HCT116 (cell line): ENCODE measurements at regions not wholly inside any gene's neighbourhood (a gene's known extent, or its start where the extent isn't known, plus 50 kb on each side); places are given as distances from the start of the nearest gene placed in this dataset.

ENCODE experiments used
- ATAC-seq: fragments of 200-7000 bp; cut with Tn5 transposase; 2 replicates; pipeline ENCODE4 v1.9.1; 2020; ENCODE audit warnings: mild to moderate bottlenecking, moderate library complexity
- BruUV-seq: library from RNA; stranded (reverse); fragments of 400-500 nt; replicated peaks from 2 replicates; lab custom pipeline; 2021; lab: Mats Ljungman, UMichigan
- CTCF ChIA-PET: fragments of 300-600 bp; sonication (Branson Sonifier 250); formaldehyde crosslinking; loops from one replicate; lab custom pipeline; 2021; ENCODE audit warnings: antibody characterized with exemption; lab: Charles Lee
- POLR2A ChIA-PET: fragments of 300-600, 350-600 bp; sonication (Branson Sonifier 250); formaldehyde crosslinking; loops from one replicate; lab custom pipeline; 2021; ENCODE audit warnings: antibody characterized with exemption; lab: Charles Lee
- RAD21 ChIA-PET, 2 experiments: fragments of 300-600 bp; sonication (Branson Sonifier 250); formaldehyde crosslinking; loops; one replicate each; lab custom pipeline; 2023; ENCODE audit warnings: low total read pairs in 2 of 2; ENCODE audit not compliant: uncharacterized antibody in 2 of 2, unreplicated experiment in 2 of 2, low non-redundant PET in 1 of 2; lab: Charles Lee
- DNase-seq: peaks from one replicate; pipeline ENCODE4 v3.0.0-alpha.2; 2010; ENCODE audit warnings: low read depth, low spot score
- H2AFZ ChIP-seq: fragments of 200-600 bp; shearing (Covaris generic), sonication (generic); 2 replicates; pipeline ENCODE4 v1.6.1; 2017; ENCODE audit warnings: low read depth, mixed run types, mixed read lengths, antibody characterized with exemption, low read length; ENCODE audit not compliant: poor library complexity, severe bottlenecking
- H3K27ac ChIP-seq: 2 replicates; pipeline ENCODE4 v1.5.1; 2012; ENCODE audit warnings: low read depth, low read length
- H3K27me3 ChIP-seq: fragments of 200-600 bp; sonication (generic); 2 replicates; pipeline ENCODE4 v1.6.1; 2016; ENCODE audit warnings: mixed run types, low read length, mixed read lengths; ENCODE audit not compliant: insufficient read depth
- H3K36me3 ChIP-seq, 2 experiments: fragments of 200-500 bp in 1 of 2; fragments of 200-600 bp in 1 of 2; sonication (Bioruptor generic) in 1 of 2; sonication (generic) in 1 of 2; 2 replicates each; pipeline versions ENCODE4 v1.5.1 to v1.6.1; 2014 to 2016; ENCODE audit warnings: low read length in 2 of 2, inconsistent platforms in 1 of 2, mixed read lengths in 1 of 2, mixed run types in 1 of 2; ENCODE audit not compliant: insufficient read depth in 2 of 2, control insufficient read depth in 1 of 2
- H3K4me1 ChIP-seq, 2 experiments: fragments of 200-600 bp in 1 of 2; sonication (generic) in 1 of 2; 2 replicates each; pipeline versions ENCODE4 v1.5.1 to v1.6.1; 2012 to 2017; ENCODE audit warnings: low read length in 2 of 2, inconsistent platforms in 1 of 2, mild to moderate bottlenecking in 1 of 2, mixed read lengths in 1 of 2, mixed run types in 1 of 2, moderate library complexity in 1 of 2; ENCODE audit not compliant: insufficient read depth in 2 of 2, control insufficient read depth in 1 of 2
- H3K4me2 ChIP-seq: fragments of 200-600 bp; sonication (generic); 2 replicates; pipeline ENCODE4 v1.6.1; 2017; ENCODE audit warnings: mixed run types, low read length, mixed read lengths
- H3K4me3 ChIP-seq, 2 experiments: fragments of 200-600 bp in 1 of 2; sonication (generic) in 1 of 2; replicated peaks in 1 of 2; 2 replicates each; pipeline ENCODE4 v1.5.1; 2011 to 2016; ENCODE audit warnings: low read length in 2 of 2, control low read depth in 1 of 2, low read depth in 1 of 2, mild to moderate bottlenecking in 1 of 2, mixed read lengths in 1 of 2, mixed run types in 1 of 2
- H3K79me2 ChIP-seq: fragments of 200-600 bp; sonication (generic); 2 replicates; pipeline ENCODE4 v1.6.1; 2017; ENCODE audit warnings: mild to moderate bottlenecking, mixed run types, low read length, moderate library complexity, mixed read lengths; ENCODE audit not compliant: insufficient read depth
- H3K9ac ChIP-seq: fragments of 200-600 bp; sonication (generic); 2 replicates; pipeline ENCODE4 v1.6.1; 2016; ENCODE audit warnings: low read length, mixed read lengths
- H3K9me2 ChIP-seq: fragments of 200-600 bp; sonication (generic), shearing (Covaris generic); 2 replicates; pipeline ENCODE4 v1.6.1; 2017; ENCODE audit warnings: mixed run types, mild to moderate bottlenecking, moderate library complexity; ENCODE audit not compliant: insufficient read depth
- H3K9me3 ChIP-seq, 2 experiments: fragments of 200-500 bp in 1 of 2; fragments of 200-600 bp in 1 of 2; sonication (Bioruptor generic) in 1 of 2; sonication (generic) in 1 of 2; 2 replicates each; pipeline ENCODE4 v1.6.1; 2014 to 2017; ENCODE audit warnings: low read length in 2 of 2, mixed read lengths in 2 of 2, inconsistent platforms in 1 of 2, low read depth in 1 of 2, mild to moderate bottlenecking in 1 of 2, mixed run types in 1 of 2, moderate library complexity in 1 of 2; ENCODE audit not compliant: control insufficient read depth in 1 of 2, insufficient read depth in 1 of 2
- H4K20me1 ChIP-seq: fragments of 200-600 bp; sonication (generic), shearing (Covaris generic); 2 replicates; pipeline ENCODE4 v1.6.1; 2017; ENCODE audit warnings: mixed run types, mild to moderate bottlenecking, moderate library complexity; ENCODE audit not compliant: insufficient read depth
- CBX3 ChIP-seq: IDR thresholded peaks from 2 replicates; pipeline ENCODE4 v1.6.1; 2012; ENCODE audit warnings: low read depth
- CEBPB ChIP-seq: IDR thresholded peaks from 2 replicates; pipeline ENCODE4 v1.6.1; 2012; ENCODE audit warnings: low read depth
- EZH2phosphoT487 ChIP-seq: fragments of 200-600 bp; IDR thresholded peaks from 2 replicates; pipeline ENCODE4 v1.6.1; 2018; ENCODE audit warnings: antibody characterized with exemption, borderline replicate concordance
- FOSL1 ChIP-seq: IDR thresholded peaks from 2 replicates; pipeline ENCODE4 v1.6.1; 2012; ENCODE audit warnings: low read depth
- POLR2AphosphoS5 ChIP-seq: IDR thresholded peaks from 2 replicates; pipeline ENCODE4 v1.6.1; 2011; ENCODE audit warnings: mild to moderate bottlenecking, low read depth, low read length, moderate library complexity
- RAD21 ChIP-seq: IDR thresholded peaks from 2 replicates; pipeline ENCODE4 v1.6.1; 2012; ENCODE audit warnings: low read depth, mild to moderate bottlenecking
- SP1 ChIP-seq: IDR thresholded peaks from 2 replicates; pipeline ENCODE4 v1.6.1; 2012; ENCODE audit warnings: low read depth
- SRF ChIP-seq: IDR thresholded peaks from 2 replicates; pipeline ENCODE4 v1.6.1; 2012; ENCODE audit warnings: low read depth
- TCF7L2 ChIP-seq: IDR thresholded peaks from 2 replicates; pipeline ENCODE4 v1.7.0; 2011; ENCODE audit warnings: borderline replicate concordance, inconsistent platforms; ENCODE audit not compliant: insufficient read depth, insufficient read length; ENCODE audit errors: extremely low read depth
- ZFX ChIP-seq: fragments of 450-650 bp; IDR thresholded peaks from 2 replicates; pipeline ENCODE4 v1.6.1; 2017
- ZNF274 ChIP-seq: fragments of 200-500 bp; sonication (Bioruptor generic); IDR thresholded peaks from 2 replicates; pipeline ENCODE4 v1.6.1; 2014; ENCODE audit warnings: mild to moderate bottlenecking, low read depth, low read length, inconsistent platforms
- intact Hi-C: fragments of 100-400 bp; cut with micrococcal nuclease; formaldehyde crosslinking; loops from 2 replicates; pipeline ENCODE4 v1.10.0; 2022
- TF ChIP-seq, protein P1 (sequence below), 3 experiments: fragments of 200-600 bp in 1 of 3; sonication (generic) in 1 of 3; IDR thresholded peaks in 2 of 3; conservative IDR thresholded peaks in 1 of 3; 2 replicates each; pipeline ENCODE4 v1.5.1; 2012 to 2017; ENCODE audit warnings: low read depth in 2 of 3, low read length in 2 of 3, antibody characterized with exemption in 1 of 3, borderline replicate concordance in 1 of 3, control low read depth in 1 of 3, mild to moderate bottlenecking in 1 of 3, mixed read lengths in 1 of 3, mixed run types in 1 of 3, moderate library complexity in 1 of 3; ENCODE audit not compliant: insufficient read depth in 1 of 3
- TF ChIP-seq, protein P2 (sequence below): IDR thresholded peaks from 2 replicates; pipeline ENCODE4 v1.6.1; 2011; ENCODE audit warnings: mild to moderate bottlenecking, low read length, moderate library complexity; ENCODE audit not compliant: insufficient replicate concordance; ENCODE audit errors: extremely low read depth
- TF ChIP-seq, protein P3 (sequence below): IDR thresholded peaks from 2 replicates; pipeline ENCODE4 v1.6.1; 2012
- TF ChIP-seq, protein P4 (sequence below): IDR thresholded peaks from 2 replicates; pipeline ENCODE4 v1.6.1; 2012
- TF ChIP-seq, protein P5 (sequence below): IDR thresholded peaks from 2 replicates; pipeline ENCODE4 v1.6.1; 2012; ENCODE audit warnings: low read depth

DNA sequence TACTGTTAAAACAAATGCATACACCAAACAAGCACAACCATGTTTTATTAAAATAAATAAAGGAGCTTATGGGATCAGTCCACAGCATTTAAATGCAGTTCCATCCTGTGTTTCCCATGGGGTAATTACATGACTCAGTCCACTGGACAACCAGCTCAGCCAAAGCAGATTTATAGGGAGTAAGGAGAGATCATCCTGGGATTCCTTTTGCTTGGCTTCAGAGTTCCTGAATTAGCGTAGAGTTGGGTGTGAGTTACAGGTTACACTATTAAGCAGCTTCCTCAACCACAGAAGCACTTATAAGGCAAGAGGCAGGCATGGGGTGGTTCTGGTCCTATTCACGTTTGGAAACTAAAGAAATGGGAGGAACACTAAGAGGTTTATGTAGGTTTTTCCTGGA, 381.1 kb upstream of the ACTBL2 start (continued):
- TF ChIP-seq TCF7L2 (no peak), FOSL1 (no peak), RAD21 (no peak)
- TF ChIP-seq, protein P1, sequence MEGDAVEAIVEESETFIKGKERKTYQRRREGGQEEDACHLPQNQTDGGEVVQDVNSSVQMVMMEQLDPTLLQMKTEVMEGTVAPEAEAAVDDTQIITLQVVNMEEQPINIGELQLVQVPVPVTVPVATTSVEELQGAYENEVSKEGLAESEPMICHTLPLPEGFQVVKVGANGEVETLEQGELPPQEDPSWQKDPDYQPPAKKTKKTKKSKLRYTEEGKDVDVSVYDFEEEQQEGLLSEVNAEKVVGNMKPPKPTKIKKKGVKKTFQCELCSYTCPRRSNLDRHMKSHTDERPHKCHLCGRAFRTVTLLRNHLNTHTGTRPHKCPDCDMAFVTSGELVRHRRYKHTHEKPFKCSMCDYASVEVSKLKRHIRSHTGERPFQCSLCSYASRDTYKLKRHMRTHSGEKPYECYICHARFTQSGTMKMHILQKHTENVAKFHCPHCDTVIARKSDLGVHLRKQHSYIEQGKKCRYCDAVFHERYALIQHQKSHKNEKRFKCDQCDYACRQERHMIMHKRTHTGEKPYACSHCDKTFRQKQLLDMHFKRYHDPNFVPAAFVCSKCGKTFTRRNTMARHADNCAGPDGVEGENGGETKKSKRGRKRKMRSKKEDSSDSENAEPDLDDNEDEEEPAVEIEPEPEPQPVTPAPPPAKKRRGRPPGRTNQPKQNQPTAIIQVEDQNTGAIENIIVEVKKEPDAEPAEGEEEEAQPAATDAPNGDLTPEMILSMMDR (IDR thresholded peaks at IDR 0.05 in 2 of 3, conservative IDR thresholded peaks at IDR 0.05 in 1 of 3; ENCODE audit: borderline replicate concordance in 1 of 3, insufficient read depth in 1 of 3, low read depth in 2 of 3, low read length in 2 of 3) = no peak

DNA sequence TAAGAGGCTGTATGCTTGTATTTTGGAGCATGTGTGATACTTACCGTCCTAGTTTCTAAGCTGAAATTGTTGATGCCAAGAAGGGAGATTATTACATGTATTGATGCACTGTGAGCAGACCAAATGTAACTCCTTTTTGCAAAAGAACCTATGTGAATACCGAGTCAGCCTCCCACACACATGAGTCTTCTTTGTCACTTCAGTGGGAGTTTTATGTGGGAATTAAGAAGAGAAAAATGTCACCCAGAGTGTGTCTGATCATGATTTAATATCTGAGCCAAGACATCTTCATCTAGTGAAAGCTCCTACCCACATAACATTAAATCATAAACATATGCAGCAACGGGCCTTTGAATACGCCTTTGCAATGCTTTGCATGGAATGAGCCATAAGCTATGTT, 380.3 kb upstream of the ACTBL2 start:
- Histone ChIP-seq H2AFZ (no peak overlapping the region), H3K4me1 (peaks cover 4 to 9% of the 10 kb centered on the region in 2 experiments; a peak in 3 of 4 replicates), H3K9me3 (no peaks in the 10 kb centered on the region), H3K9me2 (no peaks in the 10 kb centered on the region), H3K36me3 (no peaks in the 10 kb centered on the region), H3K79me2 (no peaks in the 10 kb centered on the region), H3K27me3 (no peaks in the 10 kb centered on the region), H3K9ac (no peak overlapping the region), H3K27ac (no peak overlapping the region), H3K4me3 (no peak overlapping the region), H4K20me1 (no peaks in the 10 kb centered on the region), H3K4me2 (no peak overlapping the region)
- POLR2A ChIA-PET = no interaction called here
- intact Hi-C loops = no loop called here
- RAD21 ChIA-PET = no interaction called here
- TF ChIP-seq SP1 (no peak), ZNF274 (no peak), CEBPB (no peak), CBX3 (no peak), POLR2AphosphoS5 (no peak), FOSL1 (no peak), ZFX (no peak), RAD21 (no peak), SRF (no peak), EZH2phosphoT487 (no peak)
- TF ChIP-seq, protein P2, sequence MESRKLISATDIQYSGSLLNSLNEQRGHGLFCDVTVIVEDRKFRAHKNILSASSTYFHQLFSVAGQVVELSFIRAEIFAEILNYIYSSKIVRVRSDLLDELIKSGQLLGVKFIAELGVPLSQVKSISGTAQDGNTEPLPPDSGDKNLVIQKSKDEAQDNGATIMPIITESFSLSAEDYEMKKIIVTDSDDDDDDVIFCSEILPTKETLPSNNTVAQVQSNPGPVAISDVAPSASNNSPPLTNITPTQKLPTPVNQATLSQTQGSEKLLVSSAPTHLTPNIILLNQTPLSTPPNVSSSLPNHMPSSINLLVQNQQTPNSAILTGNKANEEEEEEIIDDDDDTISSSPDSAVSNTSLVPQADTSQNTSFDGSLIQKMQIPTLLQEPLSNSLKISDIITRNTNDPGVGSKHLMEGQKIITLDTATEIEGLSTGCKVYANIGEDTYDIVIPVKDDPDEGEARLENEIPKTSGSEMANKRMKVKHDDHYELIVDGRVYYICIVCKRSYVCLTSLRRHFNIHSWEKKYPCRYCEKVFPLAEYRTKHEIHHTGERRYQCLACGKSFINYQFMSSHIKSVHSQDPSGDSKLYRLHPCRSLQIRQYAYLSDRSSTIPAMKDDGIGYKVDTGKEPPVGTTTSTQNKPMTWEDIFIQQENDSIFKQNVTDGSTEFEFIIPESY = no peak
- TF ChIP-seq, protein P3, sequence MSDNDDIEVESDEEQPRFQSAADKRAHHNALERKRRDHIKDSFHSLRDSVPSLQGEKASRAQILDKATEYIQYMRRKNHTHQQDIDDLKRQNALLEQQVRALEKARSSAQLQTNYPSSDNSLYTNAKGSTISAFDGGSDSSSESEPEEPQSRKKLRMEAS = no peak
- TF ChIP-seq, protein P4, sequence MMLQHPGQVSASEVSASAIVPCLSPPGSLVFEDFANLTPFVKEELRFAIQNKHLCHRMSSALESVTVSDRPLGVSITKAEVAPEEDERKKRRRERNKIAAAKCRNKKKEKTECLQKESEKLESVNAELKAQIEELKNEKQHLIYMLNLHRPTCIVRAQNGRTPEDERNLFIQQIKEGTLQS = no peak
- TF ChIP-seq, protein P5, sequence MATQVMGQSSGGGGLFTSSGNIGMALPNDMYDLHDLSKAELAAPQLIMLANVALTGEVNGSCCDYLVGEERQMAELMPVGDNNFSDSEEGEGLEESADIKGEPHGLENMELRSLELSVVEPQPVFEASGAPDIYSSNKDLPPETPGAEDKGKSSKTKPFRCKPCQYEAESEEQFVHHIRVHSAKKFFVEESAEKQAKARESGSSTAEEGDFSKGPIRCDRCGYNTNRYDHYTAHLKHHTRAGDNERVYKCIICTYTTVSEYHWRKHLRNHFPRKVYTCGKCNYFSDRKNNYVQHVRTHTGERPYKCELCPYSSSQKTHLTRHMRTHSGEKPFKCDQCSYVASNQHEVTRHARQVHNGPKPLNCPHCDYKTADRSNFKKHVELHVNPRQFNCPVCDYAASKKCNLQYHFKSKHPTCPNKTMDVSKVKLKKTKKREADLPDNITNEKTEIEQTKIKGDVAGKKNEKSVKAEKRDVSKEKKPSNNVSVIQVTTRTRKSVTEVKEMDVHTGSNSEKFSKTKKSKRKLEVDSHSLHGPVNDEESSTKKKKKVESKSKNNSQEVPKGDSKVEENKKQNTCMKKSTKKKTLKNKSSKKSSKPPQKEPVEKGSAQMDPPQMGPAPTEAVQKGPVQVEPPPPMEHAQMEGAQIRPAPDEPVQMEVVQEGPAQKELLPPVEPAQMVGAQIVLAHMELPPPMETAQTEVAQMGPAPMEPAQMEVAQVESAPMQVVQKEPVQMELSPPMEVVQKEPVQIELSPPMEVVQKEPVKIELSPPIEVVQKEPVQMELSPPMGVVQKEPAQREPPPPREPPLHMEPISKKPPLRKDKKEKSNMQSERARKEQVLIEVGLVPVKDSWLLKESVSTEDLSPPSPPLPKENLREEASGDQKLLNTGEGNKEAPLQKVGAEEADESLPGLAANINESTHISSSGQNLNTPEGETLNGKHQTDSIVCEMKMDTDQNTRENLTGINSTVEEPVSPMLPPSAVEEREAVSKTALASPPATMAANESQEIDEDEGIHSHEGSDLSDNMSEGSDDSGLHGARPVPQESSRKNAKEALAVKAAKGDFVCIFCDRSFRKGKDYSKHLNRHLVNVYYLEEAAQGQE = no peak
- BruUV-seq = no TSS peak
- DNase-seq (no peak), ATAC-seq (no peak)
- CTCF ChIA-PET = no interaction called here
